ENCODE measurements at regions not wholly inside any gene's neighbourhood (a gene's known extent, or its start where the extent isn't known, plus 50 kb on each side); places are given as distances from the start of the nearest gene placed in this dataset.
"Not testable (repeated sequence)": the region's sequence is repeated elsewhere in the genome, so short reads cannot be mapped to it uniquely, and the experiment has no call there.

- Mint-ChIP-seq H3K9me3 (peaks cover 0 to 5% (median 0%) of the 10 kb centered on the region in 3 donors), H3K27me3 (no peaks in the 10 kb centered on the region), H3K4me3 (no peak overlapping the region), H3K36me3 (no peaks in the 10 kb centered on the region), H3K27ac (no peak overlapping the region), H3K4me1 (no peaks in the 10 kb centered on the region)
- no CpG with 5 or more reads among the region's 5 CpGs for whole genome bisulfite sequencing (ENCODE audit: insufficient coverage)
- ChIA-PET CTCF (no interaction called here), POLR2A (no interaction called here)
- Histone ChIP-seq H3K36me3 (ENCODE audit: control insufficient read depth in 2 of 2, extremely low read depth in 1 of 2, insufficient read depth in 1 of 2, low read length in 1 of 2) (no peaks in the 10 kb centered on the region), H3K27ac (ENCODE audit: low read length) (no peak overlapping the region), H3K27me3 (replicated peaks in 1 of 2; ENCODE audit: control insufficient read depth in 2 of 2, extremely low read depth in 1 of 2, insufficient read depth in 2 of 2, low read length in 1 of 2) (no peaks in the 10 kb centered on the region), H3K4me3 (ENCODE audit: control insufficient read depth in 1 of 2, extremely low read depth in 1 of 2, low read length in 1 of 2) (no peak overlapping the region), H3K9me3 (no peaks in the 10 kb centered on the region), H3K4me1 (ENCODE audit: control insufficient read depth in 1 of 2, extremely low read depth in 1 of 2, insufficient read depth in 2 of 2, low read length in 2 of 2) (no peaks in the 10 kb centered on the region)
- ATAC-seq (replicated peaks in 1 of 4): no peak
- DNase-seq: no peak
These were observed 598.4 kb downstream of the ACTL7B start for GRCh38 chr9:108257382-108257781.

GRCh38 chr9:108254236-108254635 is 601.5 kb downstream of the ACTL7B start:
- Mint-ChIP-seq H3K9me3 (peaks cover 0 to 4% (median 0%) of the 10 kb centered on the region in 3 donors), H3K4me3 (no peak overlapping the region), H3K36me3 (no peaks in the 10 kb centered on the region), H3K4me1 (no peaks in the 10 kb centered on the region), H3K27ac (no peak overlapping the region), H3K27me3 (no peaks in the 10 kb centered on the region)
- H3K9me3 ChIP-seq: no peaks in the 10 kb centered on the region
- ChIA-PET CTCF (no interaction called here), POLR2A (no interaction called here)
- no peak for ATAC-seq (replicated peaks in 1 of 4)
- H3K27ac ChIP-seq (ENCODE audit: low read length): no peak overlapping the region
- no peaks in the 10 kb centered on the region for H3K36me3 ChIP-seq (ENCODE audit: control insufficient read depth in 2 of 2, extremely low read depth in 1 of 2, insufficient read depth in 1 of 2, low read length in 1 of 2)
- WGBS (ENCODE audit: insufficient coverage): no CpG with 5 or more reads among the region's 2 CpGs
- DNase-seq: no peak
- H3K27me3 ChIP-seq (replicated peaks in 1 of 2; ENCODE audit: control insufficient read depth in 2 of 2, extremely low read depth in 1 of 2, insufficient read depth in 2 of 2, low read length in 1 of 2): no peaks in the 10 kb centered on the region
- no peaks in the 10 kb centered on the region for H3K4me1 ChIP-seq (ENCODE audit: control insufficient read depth in 1 of 2, extremely low read depth in 1 of 2, insufficient read depth in 2 of 2, low read length in 2 of 2)
- H3K4me3 ChIP-seq (ENCODE audit: control insufficient read depth in 1 of 2, extremely low read depth in 1 of 2, low read length in 1 of 2): no peak overlapping the region

- POLR2A ChIA-PET; DNase-seq; ATAC-seq (replicated peaks in 1 of 4); H3K4me3 ChIP-seq (ENCODE audit: control insufficient read depth in 1 of 2, extremely low read depth in 1 of 2, low read length in 1 of 2); H3K4me1 Mint-ChIP-seq; H3K4me3 Mint-ChIP-seq; H3K27me3 Mint-ChIP-seq; H3K4me1 ChIP-seq (ENCODE audit: control insufficient read depth in 1 of 2, extremely low read depth in 1 of 2, insufficient read depth in 2 of 2, low read length in 2 of 2); H3K36me3 ChIP-seq (ENCODE audit: control insufficient read depth in 2 of 2, extremely low read depth in 1 of 2, insufficient read depth in 1 of 2, low read length in 1 of 2); H3K36me3 Mint-ChIP-seq; H3K9me3 Mint-ChIP-seq; H3K27ac Mint-ChIP-seq; CTCF ChIA-PET; H3K9me3 ChIP-seq; H3K27ac ChIP-seq (ENCODE audit: low read length); H3K27me3 ChIP-seq (replicated peaks in 1 of 2; ENCODE audit: control insufficient read depth in 2 of 2, extremely low read depth in 1 of 2, insufficient read depth in 2 of 2, low read length in 1 of 2): not testable (repeated sequence)
- WGBS (ENCODE audit: insufficient coverage): 88% methylated on average over 3 of the region's 3 CpGs
These were observed 608.4 kb downstream of the ACTL7B start for GRCh38 chr9:108247391-108247790.

- Histone ChIP-seq H3K4me3 (ENCODE audit: control insufficient read depth in 1 of 2, extremely low read depth in 1 of 2, low read length in 1 of 2) (no peak overlapping the region), H3K4me1 (ENCODE audit: control insufficient read depth in 1 of 2, extremely low read depth in 1 of 2, insufficient read depth in 2 of 2, low read length in 2 of 2) (no peaks in the 10 kb centered on the region), H3K27ac (ENCODE audit: low read length) (no peak overlapping the region), H3K36me3 (ENCODE audit: control insufficient read depth in 2 of 2, extremely low read depth in 1 of 2, insufficient read depth in 1 of 2, low read length in 1 of 2) (no peaks in the 10 kb centered on the region), H3K9me3 (no peaks in the 10 kb centered on the region), H3K27me3 (replicated peaks in 1 of 2; ENCODE audit: control insufficient read depth in 2 of 2, extremely low read depth in 1 of 2, insufficient read depth in 2 of 2, low read length in 1 of 2) (no peaks in the 10 kb centered on the region)
- no peak for ATAC-seq (replicated peaks in 1 of 4)
- WGBS (ENCODE audit: insufficient coverage): no CpG with 5 or more reads among the region's 1 CpG
- Mint-ChIP-seq H3K4me3 (no peak overlapping the region), H3K36me3 (no peaks in the 10 kb centered on the region), H3K9me3 (no peaks in the 10 kb centered on the region), H3K27ac (no peak overlapping the region), H3K27me3 (no peaks in the 10 kb centered on the region), H3K4me1 (no peaks in the 10 kb centered on the region)
- ChIA-PET CTCF (no interaction called here), POLR2A (no interaction called here)
- no peak for DNase-seq
These were observed 609.9 kb downstream of the ACTL7B start for GRCh38 chr9:108245901-108246300.

GRCh38 chr9:108245331-108245730 is 610.5 kb downstream of the ACTL7B start:
- no peaks in the 10 kb centered on the region for H3K9me3 ChIP-seq
- H3K4me1 ChIP-seq (ENCODE audit: control insufficient read depth in 1 of 2, extremely low read depth in 1 of 2, insufficient read depth in 2 of 2, low read length in 2 of 2): no peaks in the 10 kb centered on the region
- Mint-ChIP-seq H3K27ac (no peak overlapping the region), H3K4me1 (no peaks in the 10 kb centered on the region), H3K36me3 (no peaks in the 10 kb centered on the region), H3K4me3 (no peak overlapping the region), H3K9me3 (no peaks in the 10 kb centered on the region), H3K27me3 (no peaks in the 10 kb centered on the region)
- CTCF ChIA-PET: no interaction called here
- H3K36me3 ChIP-seq (ENCODE audit: control insufficient read depth in 2 of 2, extremely low read depth in 1 of 2, insufficient read depth in 1 of 2, low read length in 1 of 2): no peaks in the 10 kb centered on the region
- ATAC-seq (replicated peaks in 1 of 4) (no peak), DNase-seq (no peak)
- no peaks in the 10 kb centered on the region for H3K27me3 ChIP-seq (replicated peaks in 1 of 2; ENCODE audit: control insufficient read depth in 2 of 2, extremely low read depth in 1 of 2, insufficient read depth in 2 of 2, low read length in 1 of 2)
- no peak overlapping the region for H3K27ac ChIP-seq (ENCODE audit: low read length)
- no CpG with 5 or more reads among the region's 2 CpGs for WGBS (ENCODE audit: insufficient coverage)
- H3K4me3 ChIP-seq (ENCODE audit: control insufficient read depth in 1 of 2, extremely low read depth in 1 of 2, low read length in 1 of 2): no peak overlapping the region
- POLR2A ChIA-PET: no interaction called here

GRCh38 chr9:108244686-108245085 is 611.1 kb downstream of the ACTL7B start:
- Mint-ChIP-seq H3K36me3 (no peaks in the 10 kb centered on the region), H3K4me1 (no peaks in the 10 kb centered on the region), H3K27me3 (no peaks in the 10 kb centered on the region), H3K27ac (no peak overlapping the region), H3K4me3 (no peak overlapping the region), H3K9me3 (no peaks in the 10 kb centered on the region)
- Histone ChIP-seq H3K27me3 (replicated peaks in 1 of 2; ENCODE audit: control insufficient read depth in 2 of 2, extremely low read depth in 1 of 2, insufficient read depth in 2 of 2, low read length in 1 of 2) (no peaks in the 10 kb centered on the region), H3K4me3 (ENCODE audit: control insufficient read depth in 1 of 2, extremely low read depth in 1 of 2, low read length in 1 of 2) (no peak overlapping the region), H3K4me1 (ENCODE audit: control insufficient read depth in 1 of 2, extremely low read depth in 1 of 2, insufficient read depth in 2 of 2, low read length in 2 of 2) (no peaks in the 10 kb centered on the region), H3K27ac (ENCODE audit: low read length) (no peak overlapping the region), H3K36me3 (ENCODE audit: control insufficient read depth in 2 of 2, extremely low read depth in 1 of 2, insufficient read depth in 1 of 2, low read length in 1 of 2) (no peaks in the 10 kb centered on the region), H3K9me3 (no peaks in the 10 kb centered on the region)
- ChIA-PET POLR2A (no interaction called here), CTCF (no interaction called here)
- ATAC-seq (replicated peaks in 1 of 4): no peak
- no peak for DNase-seq

GRCh38 chr9:108241384-108242073 is 614.3 kb downstream of the ACTL7B start:
- H3K27ac Mint-ChIP-seq: no peak overlapping the region
- Histone ChIP-seq H3K27me3 (replicated peaks in 1 of 2; ENCODE audit: control insufficient read depth in 2 of 2, extremely low read depth in 1 of 2, insufficient read depth in 2 of 2, low read length in 1 of 2) (no peaks in the 10 kb centered on the region), H3K36me3 (ENCODE audit: control insufficient read depth in 2 of 2, extremely low read depth in 1 of 2, insufficient read depth in 1 of 2, low read length in 1 of 2) (no peaks in the 10 kb centered on the region), H3K4me1 (ENCODE audit: control insufficient read depth in 1 of 2, extremely low read depth in 1 of 2, insufficient read depth in 2 of 2, low read length in 2 of 2) (no peaks in the 10 kb centered on the region), H3K27ac (ENCODE audit: low read length) (no peak overlapping the region), H3K4me3 (ENCODE audit: control insufficient read depth in 1 of 2, extremely low read depth in 1 of 2, low read length in 1 of 2) (no peak overlapping the region), H3K9me3 (no peaks in the 10 kb centered on the region)
- DNase-seq (no peak), ATAC-seq (replicated peaks in 1 of 4) (no peak)
- POLR2A ChIA-PET: no interaction called here
- no CpG with 5 or more reads among the region's 1 CpG for WGBS (ENCODE audit: insufficient coverage)
- no peaks in the 10 kb centered on the region for H3K4me1 Mint-ChIP-seq
- CTCF ChIA-PET: no interaction called here
- H3K36me3 Mint-ChIP-seq: no peaks in the 10 kb centered on the region
- peaks cover 0 to 2% (median 0%) of the 10 kb centered on the region in 3 donors for H3K9me3 Mint-ChIP-seq
- no peak overlapping the region for H3K4me3 Mint-ChIP-seq
- no peaks in the 10 kb centered on the region for H3K27me3 Mint-ChIP-seq
